ENCODE measurements at regions not wholly inside any gene's neighbourhood (a gene's known extent, or its start where the extent isn't known, plus 50 kb on each side); places are given as distances from the start of the nearest gene placed in this dataset.
A peak's percentile ranks its signal among the peaks of the same experiment; 100 is the strongest.

DNA sequence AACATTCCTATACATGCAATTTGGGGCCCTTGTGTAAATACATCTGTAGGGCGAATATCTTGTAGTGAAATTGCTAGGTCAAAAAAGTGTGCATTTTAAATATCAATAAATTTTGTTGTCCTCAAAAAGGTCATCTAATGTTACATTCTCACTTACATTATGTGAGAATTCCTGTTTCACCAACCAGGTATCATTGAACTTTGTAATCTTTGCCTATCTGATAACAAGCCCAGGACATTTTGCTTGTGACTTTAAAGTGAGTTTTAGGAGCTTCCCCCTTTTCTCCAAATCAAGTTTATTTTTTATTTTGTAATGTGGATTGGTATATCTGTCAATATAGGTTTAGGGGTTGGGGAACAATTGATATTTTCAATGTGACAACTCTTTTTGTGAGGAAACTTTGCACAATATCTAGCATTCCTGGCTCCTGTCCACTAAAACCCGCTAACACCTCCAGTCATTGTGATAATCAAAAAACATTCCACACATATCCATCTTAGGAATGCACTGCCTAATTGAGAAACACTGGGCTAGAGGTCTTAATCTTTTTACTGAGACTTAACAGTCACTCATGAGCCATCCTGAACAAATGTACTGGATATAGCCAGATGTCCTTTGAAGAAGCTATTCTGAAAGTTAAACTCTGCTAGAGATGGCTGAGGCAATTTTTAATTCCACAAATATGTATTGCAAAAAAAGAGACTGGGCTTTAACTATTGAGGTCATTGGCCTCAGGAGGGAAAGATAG lies 72.5 kb upstream of the SLC1A1 start:
- Histone ChIP-seq H3K4me1 (ENCODE audit: control insufficient read depth, insufficient read depth, low read length) (no peaks in the 10 kb centered on the region), H4K8ac (ENCODE audit: low read depth in 2 of 2, low read length in 2 of 2) (no peak overlapping the region), H3K9me3 (ENCODE audit: control insufficient read depth, insufficient read depth, low read length) (no peaks in the 10 kb centered on the region), H3K27ac (ENCODE audit: insufficient read depth, low read length) (no peak overlapping the region), H2BK120ac (ENCODE audit: low read depth, low read length) (no peak overlapping the region), H3K4ac (ENCODE audit: low read depth, low read length) (no peak overlapping the region), H2BK5ac (ENCODE audit: low read depth, low read length, poor library complexity, severe bottlenecking) (no peak overlapping the region), H3K14ac (replicated peaks; ENCODE audit: low read depth, low read length) (no peak overlapping the region), H3K18ac (ENCODE audit: low read depth, low read length) (no peak overlapping the region), H3K56ac (ENCODE audit: extremely low read depth, insufficient read depth, low read length) (no peak overlapping the region), H4K5ac (ENCODE audit: low read depth, low read length) (no peak overlapping the region), H3K27me3 (ENCODE audit: control insufficient read depth, insufficient read depth, low read length) (no peaks in the 10 kb centered on the region; the same call in 1 of the 2 replicates), H2BK15ac (ENCODE audit: low read depth, low read length) (no peak overlapping the region), H2AFZ (replicated peaks; ENCODE audit: low read length, poor library complexity) (no peak overlapping the region), H4K20me1 (ENCODE audit: insufficient read depth, low read length) (no peaks in the 10 kb centered on the region), H3K4me3 (ENCODE audit: insufficient read depth, low read depth, low read length) (no peak overlapping the region), H2AK5ac (ENCODE audit: low read depth, low read length) (no peak overlapping the region), H3K36me3 (ENCODE audit: control insufficient read depth, insufficient read depth, low read length) (no peaks in the 10 kb centered on the region), H3K4me2 (ENCODE audit: low read depth, low read length) (no peak overlapping the region), H3K9me1 (ENCODE audit: insufficient read depth, low read length) (no peaks in the 10 kb centered on the region), H2BK20ac (ENCODE audit: low read depth, low read length) (no peak overlapping the region), H3K9ac (ENCODE audit: low read depth, low read length) (no peak overlapping the region), H3K79me1 (ENCODE audit: low read depth in 1 of 2, low read length in 2 of 2) (no peaks in the 10 kb centered on the region), H2AK9ac (replicated peaks; ENCODE audit: low read depth, low read length, poor library complexity) (no peak overlapping the region), H3K23ac (ENCODE audit: low read depth, low read length) (no peak overlapping the region), H4K91ac (ENCODE audit: insufficient read depth, low read depth, low read length) (no peak overlapping the region)
- CTCF ChIA-PET, result no interaction called here
- TF ChIP-seq CEBPB (IDR thresholded peaks at IDR 0.05; ENCODE audit: low read depth, low read length), result no peak
- TF ChIP-seq NFE2L2 (IDR thresholded peaks at IDR 0.05; ENCODE audit: low read depth, low read length), result no peak
- TF ChIP-seq CTCF (conservative IDR thresholded peaks at IDR 0.05; ENCODE audit: low read depth, low read length), result no peak
- no peak for TF ChIP-seq FOS (IDR thresholded peaks at IDR 0.05; ENCODE audit: low read depth, low read length)
- TF ChIP-seq BHLHE40 (IDR thresholded peaks at IDR 0.05; ENCODE audit: low read depth, low read length), result no peak
- TF ChIP-seq RFX5 (IDR thresholded peaks at IDR 0.05; ENCODE audit: low read depth, low read length), result no peak
- TF ChIP-seq MAFK (IDR thresholded peaks at IDR 0.05; ENCODE audit: low read depth, low read length), result no peak
- TF ChIP-seq, protein P1, sequence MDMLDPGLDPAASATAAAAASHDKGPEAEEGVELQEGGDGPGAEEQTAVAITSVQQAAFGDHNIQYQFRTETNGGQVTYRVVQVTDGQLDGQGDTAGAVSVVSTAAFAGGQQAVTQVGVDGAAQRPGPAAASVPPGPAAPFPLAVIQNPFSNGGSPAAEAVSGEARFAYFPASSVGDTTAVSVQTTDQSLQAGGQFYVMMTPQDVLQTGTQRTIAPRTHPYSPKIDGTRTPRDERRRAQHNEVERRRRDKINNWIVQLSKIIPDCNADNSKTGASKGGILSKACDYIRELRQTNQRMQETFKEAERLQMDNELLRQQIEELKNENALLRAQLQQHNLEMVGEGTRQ (IDR thresholded peaks at IDR 0.05; ENCODE audit: low read depth, low read length), result no peak
- TF ChIP-seq POLR2A (IDR thresholded peaks at IDR 0.05; ENCODE audit: low read depth, low read length), result no peak
- no peak for TF ChIP-seq MAZ (IDR thresholded peaks at IDR 0.05; ENCODE audit: borderline replicate concordance, low read depth, low read length)
- TF ChIP-seq MXI1 (IDR thresholded peaks at IDR 0.05; ENCODE audit: borderline replicate concordance, low read depth, low read length), result no peak
- TF ChIP-seq RCOR1 (IDR thresholded peaks at IDR 0.05; ENCODE audit: insufficient replicate concordance, low read length), result no peak
- no peak for TF ChIP-seq RAD21 (IDR thresholded peaks at IDR 0.05; ENCODE audit: low read length)
- no peak for TF ChIP-seq CHD1 (IDR thresholded peaks at IDR 0.05; ENCODE audit: low read depth, low read length)
- no peak for TF ChIP-seq SMC3 (IDR thresholded peaks at IDR 0.05; ENCODE audit: low read depth, low read length)
- TF ChIP-seq, protein P2, sequence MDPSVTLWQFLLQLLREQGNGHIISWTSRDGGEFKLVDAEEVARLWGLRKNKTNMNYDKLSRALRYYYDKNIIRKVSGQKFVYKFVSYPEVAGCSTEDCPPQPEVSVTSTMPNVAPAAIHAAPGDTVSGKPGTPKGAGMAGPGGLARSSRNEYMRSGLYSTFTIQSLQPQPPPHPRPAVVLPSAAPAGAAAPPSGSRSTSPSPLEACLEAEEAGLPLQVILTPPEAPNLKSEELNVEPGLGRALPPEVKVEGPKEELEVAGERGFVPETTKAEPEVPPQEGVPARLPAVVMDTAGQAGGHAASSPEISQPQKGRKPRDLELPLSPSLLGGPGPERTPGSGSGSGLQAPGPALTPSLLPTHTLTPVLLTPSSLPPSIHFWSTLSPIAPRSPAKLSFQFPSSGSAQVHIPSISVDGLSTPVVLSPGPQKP (IDR thresholded peaks at IDR 0.05; ENCODE audit: borderline replicate concordance, low read depth, low read length), result no peak
- no CpG with 5 or more reads among the region's 2 CpGs for WGBS, 2 experiments (ENCODE audit: extremely low coverage in 2 of 2, insufficient read length in 1 of 2)
- POLR2A ChIA-PET (ENCODE audit: unreplicated experiment), result no interaction called here
- intact Hi-C loops (cut with micrococcal nuclease) (no loop called here), dilution Hi-C loops (cut with HindIII; ENCODE audit: low sequenced_read_pairs, unreplicated experiment) (no loop called here), in situ Hi-C loops (cut with MboI; ENCODE audit: low sequenced_read_pairs) (no loop called here)
- BruUV-seq (replicated peaks), result no TSS peak
- peak; percentile 54 for ATAC-seq (ENCODE audit: low read depth)
- peak; percentile 2 for DNase-seq

Data from IMR-90 (cell line).